ENCODE measurements at regions not wholly inside any gene's neighbourhood (a gene's known extent, or its start where the extent isn't known, plus 50 kb on each side); places are given as distances from the start of the nearest gene placed in this dataset.

- Histone ChIP-seq H3K9me3 (no peaks in the 10 kb centered on the region), H3K27ac (no peak overlapping the region), H3K4me3 (no peak overlapping the region), H3K36me3 (no peaks in the 10 kb centered on the region), H3K27me3 (no peaks in the 10 kb centered on the region), H3K4me1 (no peaks in the 10 kb centered on the region)
- intact Hi-C loops (cut with DNase I; ENCODE audit: low total_unique reads), result no loop called here
- no peak for TF ChIP-seq POLR2A (IDR thresholded peaks at IDR 0.05)
- TF ChIP-seq CTCF (IDR thresholded peaks at IDR 0.05), result no peak
- no peak for DNase-seq
Measured at GRCh38 chr1:72530646-72531045, 248.3 kb upstream of the NEGR1 start.

DNA sequence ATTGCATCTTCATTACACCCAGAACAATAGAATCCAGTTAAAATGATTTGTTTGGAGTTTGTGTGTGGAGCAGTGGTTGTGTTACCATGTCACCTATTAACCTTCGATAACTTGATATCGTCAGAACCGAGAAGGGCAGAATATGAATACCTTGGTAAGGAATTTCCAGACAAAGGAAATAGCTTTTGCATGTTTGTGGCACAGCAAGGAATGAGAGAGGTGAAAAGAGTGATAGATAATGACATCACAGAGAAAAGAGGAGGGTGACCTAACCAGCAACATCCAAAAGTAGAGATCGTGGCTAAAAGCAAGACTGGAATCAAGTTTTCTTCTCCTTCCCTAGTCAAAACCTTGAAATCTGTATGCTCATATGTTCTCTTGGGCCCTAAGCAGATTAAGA is 244.6 kb upstream of the NEGR1 start:
- no peaks in the 10 kb centered on the region for H3K27me3 ChIP-seq
- no peak for DNase-seq
- H3K36me3 ChIP-seq, result no peaks in the 10 kb centered on the region
- no peak overlapping the region for H3K4me3 ChIP-seq
- H3K4me1 ChIP-seq, result no peaks in the 10 kb centered on the region
- H3K9me3 ChIP-seq, result no peaks in the 10 kb centered on the region
- no peak overlapping the region for H3K27ac ChIP-seq
- TF ChIP-seq POLR2A (IDR thresholded peaks at IDR 0.05) (no peak), CTCF (IDR thresholded peaks at IDR 0.05) (no peak)
- intact Hi-C loops (cut with DNase I; ENCODE audit: low total_unique reads), result no loop called here

- intact Hi-C loops (cut with DNase I; ENCODE audit: low total_unique reads), result no loop called here
- Histone ChIP-seq H3K4me1 (no peaks in the 10 kb centered on the region), H3K9me3 (no peaks in the 10 kb centered on the region), H3K36me3 (no peaks in the 10 kb centered on the region), H3K4me3 (no peak overlapping the region), H3K27me3 (no peaks in the 10 kb centered on the region), H3K27ac (no peak overlapping the region)
- TF ChIP-seq CTCF (IDR thresholded peaks at IDR 0.05) (no peak), POLR2A (IDR thresholded peaks at IDR 0.05) (no peak)
- no peak for DNase-seq
Measured at GRCh38 chr1:72524021-72524420, 241.7 kb upstream of the NEGR1 start.

GRCh38 chr1:72521659-72522058 is 239.3 kb upstream of the NEGR1 start:
- no peak for TF ChIP-seq CTCF (IDR thresholded peaks at IDR 0.05)
- no peak for TF ChIP-seq POLR2A (IDR thresholded peaks at IDR 0.05)
- intact Hi-C loops (cut with DNase I; ENCODE audit: low total_unique reads), result no loop called here

GRCh38 chr1:72516826-72517225 is 234.5 kb upstream of the NEGR1 start:
- no peak for DNase-seq
- Histone ChIP-seq H3K36me3 (no peaks in the 10 kb centered on the region), H3K9me3 (no peaks in the 10 kb centered on the region), H3K4me3 (no peak overlapping the region), H3K4me1 (no peaks in the 10 kb centered on the region), H3K27ac (no peak overlapping the region), H3K27me3 (no peaks in the 10 kb centered on the region)
- TF ChIP-seq POLR2A (IDR thresholded peaks at IDR 0.05) (no peak), CTCF (IDR thresholded peaks at IDR 0.05) (no peak)
- intact Hi-C loops (cut with DNase I; ENCODE audit: low total_unique reads), result no loop called here

More at GRCh38 chr1:72521659-72522058, 239.3 kb upstream of the NEGR1 start:
- Histone ChIP-seq H3K27me3 (no peaks in the 10 kb centered on the region), H3K9me3 (no peaks in the 10 kb centered on the region), H3K36me3 (no peaks in the 10 kb centered on the region), H3K27ac (no peak overlapping the region), H3K4me1 (no peaks in the 10 kb centered on the region), H3K4me3 (no peak overlapping the region)
- no peak for DNase-seq

Measured in uterus (tissue), 3 donors.